ENCODE measurements at regions not wholly inside any gene's neighbourhood (a gene's known extent, or its start where the extent isn't known, plus 50 kb on each side); places are given as distances from the start of the nearest gene placed in this dataset.
A peak's percentile ranks its signal among the peaks of the same experiment; 100 is the strongest.
"Not testable (repeated sequence)": the region's sequence is repeated elsewhere in the genome, so short reads cannot be mapped to it uniquely, and the experiment has no call there.

GRCh38 chr14:105685003-105685402 lies 158.6 kb downstream of the TMEM121 start:
- TF ChIP-seq CTCF (IDR thresholded peaks at IDR 0.05): no peak
- ATAC-seq (no peak), DNase-seq (no peak)
- Histone ChIP-seq H3K4me1 (ENCODE audit: low read depth) (no peaks in the 10 kb centered on the region), H3K4me3 (no peak overlapping the region), H3K36me3 (ENCODE audit: low read depth) (no peaks in the 10 kb centered on the region), H3K9me3 (no peaks in the 10 kb centered on the region)
- intact Hi-C loops (cut with DNase I, micrococcal nuclease): loop anchor here in 1 of 2 donors (10.0 kb wide), 1 partner anchor 260 kb away; no protein-coding TSS in a partner anchor

DNA sequence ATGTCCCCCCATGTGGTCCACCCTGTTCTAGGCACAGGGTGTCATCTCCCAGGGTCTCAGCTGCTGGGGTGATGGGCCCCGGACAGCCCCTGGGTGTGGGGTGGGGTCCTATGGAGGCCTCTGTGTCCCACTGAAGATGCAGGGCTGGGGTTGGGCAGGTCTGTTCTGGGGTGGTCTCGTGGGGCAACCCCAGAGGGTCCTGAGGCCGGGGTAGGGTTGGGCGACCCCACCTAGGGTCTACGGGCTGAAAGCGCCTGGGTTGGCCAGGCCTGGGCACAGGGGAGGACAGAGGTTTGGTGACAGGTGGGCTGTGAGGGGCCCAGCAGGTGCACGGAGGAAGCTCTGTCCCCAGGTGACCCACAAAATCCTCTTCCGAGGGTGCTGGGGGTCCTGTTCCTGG lies 159.2 kb downstream of the TMEM121 start:
- intact Hi-C loops (cut with DNase I, micrococcal nuclease): loop anchor here in 1 of 2 donors (10.0 kb wide), 1 partner anchor 259 kb away; no protein-coding TSS in a partner anchor
- H3K9me3 ChIP-seq; DNase-seq; H3K4me1 ChIP-seq (ENCODE audit: low read depth); H3K4me3 ChIP-seq; H3K36me3 ChIP-seq (ENCODE audit: low read depth); ATAC-seq: not testable (repeated sequence)

DNA sequence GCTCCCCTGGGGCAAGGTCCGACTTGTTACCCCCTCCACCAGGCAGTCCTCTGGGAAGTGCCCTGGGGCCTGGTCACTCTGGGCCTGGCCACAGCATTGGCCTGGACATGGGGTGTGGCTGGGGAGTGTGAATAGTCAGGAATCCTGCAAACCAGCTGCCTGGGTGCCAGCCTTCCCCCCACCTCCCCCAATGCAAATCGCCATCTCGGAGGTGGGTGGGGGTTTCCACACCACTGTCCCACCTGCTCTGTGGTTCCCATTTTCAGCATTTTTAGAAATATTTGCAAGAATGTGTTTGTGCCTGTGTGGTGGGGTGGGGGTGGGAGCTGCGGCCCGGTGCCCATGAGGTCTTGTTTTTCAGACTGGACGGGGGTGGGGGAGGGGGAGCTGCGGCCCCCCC lies 159.7 kb downstream of the TMEM121 start:
- not testable (repeated sequence) for DNase-seq; H3K9me3 ChIP-seq; H3K4me1 ChIP-seq (ENCODE audit: low read depth); H3K4me3 ChIP-seq; H3K36me3 ChIP-seq (ENCODE audit: low read depth)
- peak; percentile 60 for ATAC-seq
- intact Hi-C loops (cut with DNase I, micrococcal nuclease): loop anchor here in 1 of 2 donors (10.0 kb wide), 1 partner anchor 259 kb away; no protein-coding TSS in a partner anchor

GRCh38 chr14:105686462-105687170 lies 160.2 kb downstream of the TMEM121 start:
- H3K36me3 ChIP-seq (ENCODE audit: low read depth); H3K4me1 ChIP-seq (ENCODE audit: low read depth); H3K9me3 ChIP-seq; H3K4me3 ChIP-seq; DNase-seq: not testable (repeated sequence)
- intact Hi-C loops (cut with DNase I, micrococcal nuclease): loop anchor here in 1 of 2 donors (10.0 kb wide), 1 partner anchor 258 kb away; no protein-coding TSS in a partner anchor
- peak; percentile 37 for ATAC-seq

DNA sequence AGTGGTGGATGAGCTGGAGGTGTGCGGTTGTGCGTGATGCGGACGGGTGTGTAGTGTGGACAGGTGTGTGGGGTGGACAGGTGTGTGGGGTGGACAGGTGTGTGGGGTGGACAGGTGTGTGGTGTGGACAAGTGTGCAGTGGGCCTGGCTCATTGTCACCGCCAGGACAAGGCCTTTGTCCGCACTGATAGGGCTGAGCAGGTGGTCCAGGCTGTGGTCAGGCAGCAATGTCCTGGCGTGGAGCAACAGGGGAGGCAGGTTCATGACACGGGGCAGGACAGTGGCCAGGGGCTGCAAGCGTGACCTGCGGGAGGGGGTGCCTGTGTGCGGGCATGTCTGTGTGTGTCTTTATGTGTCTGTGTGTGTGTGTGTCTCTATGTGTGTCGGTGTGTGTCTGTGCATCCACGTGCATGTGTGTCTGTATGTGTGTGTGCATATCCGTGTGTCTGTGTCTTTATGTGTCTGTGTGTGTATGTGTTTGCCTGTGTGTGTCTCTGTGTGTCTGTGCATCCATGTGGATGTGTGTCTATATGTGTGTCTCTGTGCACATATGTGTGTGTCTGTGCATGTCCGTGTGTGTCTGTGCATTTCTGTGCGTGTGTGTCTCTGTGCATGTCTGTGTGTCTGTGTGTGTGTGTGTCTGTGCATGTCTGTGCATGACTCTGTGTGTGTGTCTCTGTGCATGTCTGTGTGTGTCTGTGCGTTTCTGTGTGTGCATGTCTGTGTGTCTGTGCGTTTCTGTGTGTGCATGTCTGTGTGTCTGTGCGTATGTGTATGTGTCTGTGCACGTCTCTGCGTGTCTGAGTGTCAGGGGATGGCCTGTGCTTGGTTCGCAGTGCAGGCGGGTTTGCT lies 161.0 kb downstream of the TMEM121 start:
- not testable (repeated sequence) for DNase-seq; H3K4me3 ChIP-seq; ATAC-seq; H3K36me3 ChIP-seq (ENCODE audit: low read depth); H3K9me3 ChIP-seq; H3K4me1 ChIP-seq (ENCODE audit: low read depth)
- intact Hi-C loops (cut with DNase I, micrococcal nuclease): loop anchor here in 1 of 2 donors (10.0 kb wide), 1 partner anchor 257 kb away; no protein-coding TSS in a partner anchor

GRCh38 chr14:105688023-105688351 lies 161.6 kb downstream of the TMEM121 start:
- H3K36me3 ChIP-seq (ENCODE audit: low read depth); H3K4me3 ChIP-seq; H3K9me3 ChIP-seq; H3K4me1 ChIP-seq (ENCODE audit: low read depth); DNase-seq: not testable (repeated sequence)
- peak; percentile 13 for ATAC-seq
- intact Hi-C loops (cut with DNase I, micrococcal nuclease): loop anchor here in 1 of 2 donors (10.0 kb wide), 1 partner anchor 257 kb away; no protein-coding TSS in a partner anchor

DNA sequence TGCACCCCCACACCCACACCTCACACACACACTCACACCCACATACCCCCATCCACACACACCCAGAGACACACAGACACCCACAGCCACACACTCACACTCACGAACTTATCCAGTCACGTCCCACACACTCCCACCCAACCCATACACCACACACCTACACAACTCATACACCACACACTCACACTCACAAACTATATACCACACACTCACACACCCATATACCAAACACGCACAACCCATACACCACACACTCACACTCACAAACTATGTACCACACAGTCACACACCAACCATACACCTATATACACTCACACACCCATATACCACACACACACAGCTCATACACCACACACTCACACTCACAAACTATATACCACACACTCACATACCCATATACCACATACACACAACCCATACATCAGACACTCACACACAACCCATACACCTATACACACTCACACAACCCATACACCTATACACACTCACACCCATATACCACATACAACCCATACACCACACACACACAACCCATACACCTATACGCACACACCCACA lies 162.4 kb downstream of the TMEM121 start:
- intact Hi-C loops (cut with DNase I, micrococcal nuclease): loop anchor here in 1 of 2 donors (10.0 kb wide), 1 partner anchor 256 kb away; no protein-coding TSS in a partner anchor
- not testable (repeated sequence) for H3K9me3 ChIP-seq; H3K4me3 ChIP-seq; DNase-seq; ATAC-seq; H3K4me1 ChIP-seq (ENCODE audit: low read depth); H3K36me3 ChIP-seq (ENCODE audit: low read depth)

GRCh38 chr14:105689722-105690121 lies 163.3 kb downstream of the TMEM121 start:
- TF ChIP-seq CTCF (IDR thresholded peaks at IDR 0.05): no peak
- no peaks in the 10 kb centered on the region for H3K4me1 ChIP-seq (ENCODE audit: low read depth)
- ATAC-seq (no peak), DNase-seq (no peak)
- intact Hi-C loops (cut with DNase I, micrococcal nuclease): loop anchor here in 1 of 2 donors (10.0 kb wide), 1 partner anchor 255 kb away; no protein-coding TSS in a partner anchor
- no peaks in the 10 kb centered on the region for H3K9me3 ChIP-seq
- H3K4me3 ChIP-seq: no peak overlapping the region
- no peaks in the 10 kb centered on the region for H3K36me3 ChIP-seq (ENCODE audit: low read depth)

Measured in mucosa of descending colon (tissue), 3 donors.